Sigmoid colon (tissue), 4 donors: ENCODE measurements at regions not wholly inside any gene's neighbourhood (a gene's known extent, or its start where the extent isn't known, plus 50 kb on each side); places are given as distances from the start of the nearest gene placed in this dataset.

Experiments used
- POLR2A ChIP-seq, 2 donors: fragments of 450-650 bp; IDR thresholded peaks; one replicate each; pipeline ENCODE4 v1.6.1; 2016; ENCODE audit warnings: antibody characterized with exemption in 2 of 2, mild to moderate bottlenecking in 2 of 2, moderate library complexity in 2 of 2
- POLR2AphosphoS5 ChIP-seq, 4 donors: sonication (generic); formaldehyde crosslinking; IDR thresholded peaks; one replicate each; pipeline ENCODE4 v1.6.1; 2017; ENCODE audit warnings: antibody characterized with exemption in 4 of 4
- TF ChIP-seq, protein P1 (sequence below), 4 experiments: fragments of 450-650 bp in 3 of 4; fragments of 200-600 bp in 1 of 4; IDR thresholded peaks; one replicate each; pipeline ENCODE4 v1.5.1; 2016 to 2019; ENCODE audit warnings: antibody characterized with exemption in 4 of 4, mild to moderate bottlenecking in 3 of 4, moderate library complexity in 2 of 4

- TF ChIP-seq, protein P1, sequence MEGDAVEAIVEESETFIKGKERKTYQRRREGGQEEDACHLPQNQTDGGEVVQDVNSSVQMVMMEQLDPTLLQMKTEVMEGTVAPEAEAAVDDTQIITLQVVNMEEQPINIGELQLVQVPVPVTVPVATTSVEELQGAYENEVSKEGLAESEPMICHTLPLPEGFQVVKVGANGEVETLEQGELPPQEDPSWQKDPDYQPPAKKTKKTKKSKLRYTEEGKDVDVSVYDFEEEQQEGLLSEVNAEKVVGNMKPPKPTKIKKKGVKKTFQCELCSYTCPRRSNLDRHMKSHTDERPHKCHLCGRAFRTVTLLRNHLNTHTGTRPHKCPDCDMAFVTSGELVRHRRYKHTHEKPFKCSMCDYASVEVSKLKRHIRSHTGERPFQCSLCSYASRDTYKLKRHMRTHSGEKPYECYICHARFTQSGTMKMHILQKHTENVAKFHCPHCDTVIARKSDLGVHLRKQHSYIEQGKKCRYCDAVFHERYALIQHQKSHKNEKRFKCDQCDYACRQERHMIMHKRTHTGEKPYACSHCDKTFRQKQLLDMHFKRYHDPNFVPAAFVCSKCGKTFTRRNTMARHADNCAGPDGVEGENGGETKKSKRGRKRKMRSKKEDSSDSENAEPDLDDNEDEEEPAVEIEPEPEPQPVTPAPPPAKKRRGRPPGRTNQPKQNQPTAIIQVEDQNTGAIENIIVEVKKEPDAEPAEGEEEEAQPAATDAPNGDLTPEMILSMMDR (IDR thresholded peaks at IDR 0.05) = no peak
- no peak for TF ChIP-seq POLR2A (IDR thresholded peaks at IDR 0.05)
- TF ChIP-seq POLR2AphosphoS5 (IDR thresholded peaks at IDR 0.05) = no peak
Observed at GRCh38 chr15:96948981-96949380, 618.5 kb downstream of the NR2F2 start.
